Uterus (tissue), 2 donors: ENCODE measurements at regions not wholly inside any gene's neighbourhood (a gene's known extent, or its start where the extent isn't known, plus 50 kb on each side); places are given as distances from the start of the nearest gene placed in this dataset.

Experiments used
- POLR2A ChIP-seq, 2 donors: fragments of 450-650 bp; IDR thresholded peaks; one replicate each; pipeline ENCODE4 v1.6.1; 2016; ENCODE audit warnings: antibody characterized with exemption in 2 of 2, mild to moderate bottlenecking in 1 of 2, moderate library complexity in 1 of 2
- TF ChIP-seq, protein P1 (sequence below), 4 experiments: fragments of 200-600 bp in 2 of 4; fragments of 450-650 bp in 2 of 4; sonication (generic) in 2 of 4; IDR thresholded peaks; one replicate each; pipeline ENCODE4 v1.5.1; 2016 to 2019; ENCODE audit warnings: antibody characterized with exemption in 4 of 4, mild to moderate bottlenecking in 2 of 4, moderate library complexity in 1 of 4

DNA sequence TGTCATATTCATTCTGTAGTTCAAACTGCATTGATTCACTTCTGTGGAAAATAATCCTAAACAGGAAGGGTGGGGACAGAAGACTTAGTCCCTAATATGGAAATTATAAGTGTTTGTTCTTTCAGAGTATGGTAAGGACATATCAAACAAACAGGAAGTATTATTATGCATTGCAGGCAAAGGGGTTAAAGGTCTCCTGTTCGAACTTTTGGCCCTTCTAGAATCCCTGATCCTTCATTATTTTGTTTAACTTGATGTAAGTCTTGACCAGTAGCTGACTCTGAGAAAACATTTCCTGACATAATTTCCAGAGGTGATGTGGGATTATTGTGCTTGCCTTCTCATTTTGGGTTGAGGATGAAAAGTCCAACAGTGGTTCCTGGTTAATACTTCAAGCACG, 215.4 kb upstream of the ADGRL2 start:
- TF ChIP-seq, protein P1, sequence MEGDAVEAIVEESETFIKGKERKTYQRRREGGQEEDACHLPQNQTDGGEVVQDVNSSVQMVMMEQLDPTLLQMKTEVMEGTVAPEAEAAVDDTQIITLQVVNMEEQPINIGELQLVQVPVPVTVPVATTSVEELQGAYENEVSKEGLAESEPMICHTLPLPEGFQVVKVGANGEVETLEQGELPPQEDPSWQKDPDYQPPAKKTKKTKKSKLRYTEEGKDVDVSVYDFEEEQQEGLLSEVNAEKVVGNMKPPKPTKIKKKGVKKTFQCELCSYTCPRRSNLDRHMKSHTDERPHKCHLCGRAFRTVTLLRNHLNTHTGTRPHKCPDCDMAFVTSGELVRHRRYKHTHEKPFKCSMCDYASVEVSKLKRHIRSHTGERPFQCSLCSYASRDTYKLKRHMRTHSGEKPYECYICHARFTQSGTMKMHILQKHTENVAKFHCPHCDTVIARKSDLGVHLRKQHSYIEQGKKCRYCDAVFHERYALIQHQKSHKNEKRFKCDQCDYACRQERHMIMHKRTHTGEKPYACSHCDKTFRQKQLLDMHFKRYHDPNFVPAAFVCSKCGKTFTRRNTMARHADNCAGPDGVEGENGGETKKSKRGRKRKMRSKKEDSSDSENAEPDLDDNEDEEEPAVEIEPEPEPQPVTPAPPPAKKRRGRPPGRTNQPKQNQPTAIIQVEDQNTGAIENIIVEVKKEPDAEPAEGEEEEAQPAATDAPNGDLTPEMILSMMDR (IDR thresholded peaks at IDR 0.05), result no peak
- no peak for TF ChIP-seq POLR2A (IDR thresholded peaks at IDR 0.05)
